Thyroid gland (tissue), 4 donors: ENCODE measurements at regions not wholly inside any gene's neighbourhood (a gene's known extent, or its start where the extent isn't known, plus 50 kb on each side); places are given as distances from the start of the nearest gene placed in this dataset.

Source experiments
- DNase-seq, 2 donors: peaks; one replicate each; pipeline ENCODE4 v3.0.0-alpha.2; 2019
- H3K27ac ChIP-seq, 3 donors: fragments of 200-600 bp; sonication (generic); 1 replicate in 2 of 3; 2 replicates in 1 of 3; pipeline ENCODE4 v1.5.1; 2016 to 2019; ENCODE audit warnings: mild to moderate bottlenecking in 1 of 3, moderate library complexity in 1 of 3
- H3K27me3 ChIP-seq: fragments of 200-600 bp; sonication (generic); one replicate; pipeline ENCODE4 v1.5.1; 2019
- H3K36me3 ChIP-seq, 2 donors: fragments of 200-600 bp; sonication (generic); one replicate each; pipeline ENCODE4 v1.5.1; 2016 to 2019
- H3K4me1 ChIP-seq, 2 donors: fragments of 200-600 bp; sonication (generic); one replicate each; pipeline ENCODE4 v1.5.1; 2017 to 2019
- H3K4me3 ChIP-seq, 3 donors: fragments of 200-600 bp; sonication (generic); replicated peaks in 1 of 3; 1 replicate in 2 of 3; 2 replicates in 1 of 3; pipeline ENCODE4 v1.5.1; 2016; ENCODE audit warnings: mild to moderate bottlenecking in 1 of 3
- H3K9me3 ChIP-seq: fragments of 200-600 bp; sonication (generic); one replicate; pipeline ENCODE4 v1.5.1; 2017
- CTCF ChIP-seq, 6 experiments: fragments of 200-600 bp in 3 of 6; fragments of 450-650 bp in 3 of 6; sonication (generic) in 3 of 6; IDR thresholded peaks; one replicate each; pipeline ENCODE4 v1.5.1; 2016 to 2019; ENCODE audit warnings: antibody characterized with exemption in 6 of 6, mild to moderate bottlenecking in 2 of 6, inconsistent platforms in 1 of 6, moderate library complexity in 1 of 6
- POLR2A ChIP-seq, 2 donors: fragments of 450-650 bp; IDR thresholded peaks; one replicate each; pipeline ENCODE4 v1.6.1; 2017; ENCODE audit warnings: antibody characterized with exemption in 2 of 2, mild to moderate bottlenecking in 2 of 2, moderate library complexity in 1 of 2
- WGBS, 2 donors: methylation state at CpG; one replicate each; pipeline ENCODE4 v1.1.5; 2017; 5-methylcytosine and 5-hydroxymethylcytosine counted together
- intact Hi-C: fragments of 100-400 bp; cut with DNase I; formaldehyde crosslinking; loops from one replicate; pipeline ENCODE4 v1.15.1; 2023

GRCh38 chr7:32219416-32219815 is 149.2 kb upstream of the PDE1C start:
- no peaks in the 10 kb centered on the region for H3K4me1 ChIP-seq
- H3K9me3 ChIP-seq = no peaks in the 10 kb centered on the region
- TF ChIP-seq CTCF (IDR thresholded peaks at IDR 0.05) (no peak), POLR2A (IDR thresholded peaks at IDR 0.05) (no peak)
- no peak for DNase-seq
- H3K27me3 ChIP-seq = no peaks in the 10 kb centered on the region
- intact Hi-C loops = no loop called here
- no peak overlapping the region for H3K4me3 ChIP-seq
- WGBS, 2 donors = 69 to 82% methylated on average over 3 of the region's 3 CpGs
- H3K36me3 ChIP-seq = no peaks in the 10 kb centered on the region
- H3K27ac ChIP-seq = no peak overlapping the region

GRCh38 chr7:32218741-32219288 is 148.6 kb upstream of the PDE1C start:
- no peaks in the 10 kb centered on the region for H3K9me3 ChIP-seq
- TF ChIP-seq CTCF (IDR thresholded peaks at IDR 0.05) (no peak), POLR2A (IDR thresholded peaks at IDR 0.05) (no peak)
- no peak overlapping the region for H3K4me3 ChIP-seq
- H3K27me3 ChIP-seq = no peaks in the 10 kb centered on the region
- no peak for DNase-seq
- no peaks in the 10 kb centered on the region for H3K4me1 ChIP-seq
- 39 to 68% methylated on average over 3 of the region's 3 CpGs for WGBS, 2 donors
- no peaks in the 10 kb centered on the region for H3K36me3 ChIP-seq
- H3K27ac ChIP-seq = no peak overlapping the region
- intact Hi-C loops = no loop called here

GRCh38 chr7:32218154-32218467 is 147.9 kb upstream of the PDE1C start:
- H3K9me3 ChIP-seq = no peaks in the 10 kb centered on the region
- no peaks in the 10 kb centered on the region for H3K27me3 ChIP-seq
- H3K27ac ChIP-seq = no peak overlapping the region
- TF ChIP-seq CTCF (IDR thresholded peaks at IDR 0.05) (no peak), POLR2A (IDR thresholded peaks at IDR 0.05) (no peak)
- no peaks in the 10 kb centered on the region for H3K36me3 ChIP-seq
- DNase-seq = no peak
- intact Hi-C loops = no loop called here
- H3K4me3 ChIP-seq = no peak overlapping the region
- 80 to 88% methylated on average over 1 of the region's 1 CpG for WGBS, 2 donors
- no peaks in the 10 kb centered on the region for H3K4me1 ChIP-seq

- Histone ChIP-seq H3K4me3 (no peak overlapping the region), H3K36me3 (no peaks in the 10 kb centered on the region), H3K9me3 (no peaks in the 10 kb centered on the region), H3K4me1 (no peaks in the 10 kb centered on the region), H3K27ac (no peak overlapping the region), H3K27me3 (no peaks in the 10 kb centered on the region)
- intact Hi-C loops = no loop called here
- DNase-seq = no peak
- TF ChIP-seq CTCF (IDR thresholded peaks at IDR 0.05) (no peak), POLR2A (IDR thresholded peaks at IDR 0.05) (no peak)
- 77 to 78% methylated on average over 5 of the region's 5 CpGs for WGBS, 2 donors
Observed at GRCh38 chr7:32217341-32218153, 147.3 kb upstream of the PDE1C start.

GRCh38 chr7:32216759-32217158 is 146.6 kb upstream of the PDE1C start:
- no peaks in the 10 kb centered on the region for H3K27me3 ChIP-seq
- WGBS, 2 donors = 85 to 94% methylated on average over 2 to 4 of the region's 4 CpGs
- no peak for DNase-seq
- H3K4me3 ChIP-seq = no peak overlapping the region
- H3K4me1 ChIP-seq = no peaks in the 10 kb centered on the region
- no peak overlapping the region for H3K27ac ChIP-seq
- TF ChIP-seq CTCF (IDR thresholded peaks at IDR 0.05) (no peak), POLR2A (IDR thresholded peaks at IDR 0.05) (no peak)
- no peaks in the 10 kb centered on the region for H3K36me3 ChIP-seq
- intact Hi-C loops = no loop called here
- H3K9me3 ChIP-seq = no peaks in the 10 kb centered on the region
